Esophagus (tissue), 2 donors: ENCODE measurements at regions not wholly inside any gene's neighbourhood (a gene's known extent, or its start where the extent isn't known, plus 50 kb on each side); places are given as distances from the start of the nearest gene placed in this dataset.

ENCODE experiments used
- H3K27ac ChIP-seq, 2 donors: one replicate each; pipeline ENCODE4 v1.5.1; 2013; ENCODE audit warnings: low read depth in 2 of 2, mild to moderate bottlenecking in 2 of 2, inconsistent platforms in 1 of 2, low read length in 1 of 2, moderate library complexity in 1 of 2
- H3K27me3 ChIP-seq, 2 donors: one replicate each; pipeline ENCODE4 v1.6.1; 2013; ENCODE audit warnings: low read length in 2 of 2, control low read depth in 1 of 2, mild to moderate bottlenecking in 1 of 2; ENCODE audit not compliant: insufficient read depth in 2 of 2, control insufficient read depth in 1 of 2
- H3K36me3 ChIP-seq, 2 donors: one replicate each; pipeline ENCODE4 v1.6.1; 2013; ENCODE audit warnings: low read length in 1 of 2; ENCODE audit not compliant: control insufficient read depth in 2 of 2, insufficient read depth in 2 of 2
- H3K4me1 ChIP-seq, 2 donors: one replicate each; pipeline ENCODE4 v1.6.1; 2013; ENCODE audit warnings: low read length in 1 of 2; ENCODE audit not compliant: control insufficient read depth in 2 of 2, insufficient read depth in 2 of 2
- H3K4me3 ChIP-seq, 2 donors: one replicate each; pipeline ENCODE4 v1.5.1; 2013; ENCODE audit warnings: low read length in 2 of 2, mild to moderate bottlenecking in 2 of 2, low read depth in 1 of 2, moderate library complexity in 1 of 2
- H3K9me3 ChIP-seq, 2 donors: one replicate each; pipeline ENCODE4 v1.6.1; 2013; ENCODE audit warnings: mild to moderate bottlenecking in 2 of 2, low read depth in 1 of 2, low read length in 1 of 2, moderate library complexity in 1 of 2; ENCODE audit not compliant: control insufficient read depth in 2 of 2, insufficient read depth in 1 of 2
- WGBS, 2 donors: extraction: QIAGEN DNeasy Blood & Tissue Kit; methylation state at CpG; one replicate each; pipeline ENCODE4 v1.1.7; 2013; 5-methylcytosine and 5-hydroxymethylcytosine counted together
- donor health status: healthy with polysubstance abuse.
- donor health status: Bipolar disorder and iron deficiency.

DNA sequence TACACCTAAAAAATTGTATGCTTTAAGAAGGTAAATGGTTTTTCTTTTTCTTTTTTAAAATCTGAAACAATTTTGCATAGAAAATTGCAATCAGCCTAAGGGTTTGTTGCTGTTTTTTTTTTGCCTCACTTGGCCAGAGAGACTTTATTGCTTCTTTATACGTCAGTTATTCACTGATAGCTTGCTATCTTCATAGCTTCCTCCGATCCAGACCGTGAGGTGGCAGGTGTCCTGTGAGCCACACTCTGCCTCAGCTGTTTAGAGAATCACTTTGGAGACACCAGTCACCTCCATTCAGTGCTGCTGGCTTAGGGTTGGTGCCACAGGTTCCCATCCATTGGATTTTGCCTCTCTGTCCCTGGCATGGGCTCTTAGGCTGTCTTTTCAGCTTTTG is 68.0 kb downstream of the HHEX start:
- Histone ChIP-seq H3K27me3 (no peaks in the 10 kb centered on the region), H3K27ac (peak overlapping the region; percentile 40 to 69)
- 72 to 78% methylated on average over 3 of the region's 3 CpGs for WGBS, 2 donors

GRCh38 chr10:92758594-92758993 is 68.8 kb downstream of the HHEX start:
- WGBS, 2 donors: 80 to 95% methylated on average over 1 of the region's 1 CpG
- H3K4me3 ChIP-seq: no peak overlapping the region
- H3K4me1 ChIP-seq: no peaks in the 10 kb centered on the region
- H3K36me3 ChIP-seq: no peaks in the 10 kb centered on the region
- no peaks in the 10 kb centered on the region for H3K27me3 ChIP-seq
- H3K9me3 ChIP-seq: no peaks in the 10 kb centered on the region
- no peak overlapping the region for H3K27ac ChIP-seq

More for the DNA sequence above, 68.0 kb downstream of the HHEX start:
- Histone ChIP-seq H3K4me1 (no peaks in the 10 kb centered on the region), H3K4me3 (no peak overlapping the region), H3K9me3 (no peaks in the 10 kb centered on the region), H3K36me3 (no peaks in the 10 kb centered on the region)

DNA sequence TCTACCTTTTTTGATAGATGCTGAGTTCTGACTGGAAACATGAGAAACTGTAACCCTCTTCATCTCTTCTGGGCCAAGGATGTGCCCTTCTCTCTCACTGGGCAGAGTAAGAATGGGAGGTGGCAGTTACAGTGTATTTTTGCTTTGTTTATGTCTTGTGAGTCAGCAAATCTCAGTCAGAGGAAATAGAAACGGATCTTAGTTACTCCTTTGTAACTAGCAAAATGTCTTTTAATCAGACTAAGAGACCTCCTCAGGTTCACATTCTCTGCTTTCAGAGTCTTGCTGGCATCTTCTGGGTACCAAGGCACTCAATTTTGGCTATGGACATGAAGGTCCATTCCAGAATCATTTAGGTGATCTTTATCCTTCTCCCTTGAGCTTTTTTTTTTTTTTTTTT is 70.9 kb downstream of the HHEX start:
- Histone ChIP-seq H3K4me3 (no peak overlapping the region), H3K36me3 (no peaks in the 10 kb centered on the region), H3K4me1 (no peaks in the 10 kb centered on the region), H3K27me3 (no peaks in the 10 kb centered on the region), H3K9me3 (no peaks in the 10 kb centered on the region), H3K27ac (peak overlapping the region in 1 of 2 donors; percentile 53)
- 21 to 36% methylated on average over 1 of the region's 1 CpG for WGBS, 2 donors

GRCh38 chr10:92761571-92761970 is 71.8 kb downstream of the HHEX start:
- Histone ChIP-seq H3K36me3 (no peaks in the 10 kb centered on the region), H3K4me1 (no peaks in the 10 kb centered on the region), H3K9me3 (no peaks in the 10 kb centered on the region), H3K4me3 (no peak overlapping the region), H3K27me3 (no peaks in the 10 kb centered on the region), H3K27ac (no peak overlapping the region)
- WGBS, 2 donors: 87 to 90% methylated on average over 4 of the region's 4 CpGs

DNA sequence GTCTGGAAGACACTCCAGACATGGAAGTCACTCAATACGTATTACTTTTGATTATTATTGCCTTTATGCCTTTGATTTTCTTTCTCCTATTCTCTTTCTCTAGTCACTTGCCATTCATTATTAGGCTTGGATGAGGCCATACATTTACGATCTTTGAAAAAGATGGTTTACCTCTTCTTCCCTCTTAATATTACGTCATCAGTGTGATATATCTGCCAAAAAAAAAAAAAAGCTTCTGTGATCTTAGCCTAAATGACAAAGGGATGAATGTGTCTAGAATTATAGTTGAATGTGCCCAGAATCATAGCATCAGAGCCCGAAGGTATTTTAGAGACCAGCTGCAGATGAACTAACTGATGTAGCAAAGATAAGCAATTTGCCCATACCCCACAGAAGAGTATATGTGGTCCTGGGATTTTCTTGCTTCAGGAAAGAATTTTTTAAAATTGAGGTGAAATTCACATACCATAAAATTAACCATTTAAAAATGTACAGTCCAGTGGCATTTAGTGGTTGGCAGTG is 73.9 kb downstream of the HHEX start:
- Histone ChIP-seq H3K9me3 (no peaks in the 10 kb centered on the region), H3K27me3 (no peaks in the 10 kb centered on the region), H3K4me1 (no peaks in the 10 kb centered on the region), H3K36me3 (no peaks in the 10 kb centered on the region), H3K27ac (no peak overlapping the region), H3K4me3 (no peak overlapping the region)
- WGBS, 2 donors: 88 to 89% methylated on average over 4 of the region's 4 CpGs

DNA sequence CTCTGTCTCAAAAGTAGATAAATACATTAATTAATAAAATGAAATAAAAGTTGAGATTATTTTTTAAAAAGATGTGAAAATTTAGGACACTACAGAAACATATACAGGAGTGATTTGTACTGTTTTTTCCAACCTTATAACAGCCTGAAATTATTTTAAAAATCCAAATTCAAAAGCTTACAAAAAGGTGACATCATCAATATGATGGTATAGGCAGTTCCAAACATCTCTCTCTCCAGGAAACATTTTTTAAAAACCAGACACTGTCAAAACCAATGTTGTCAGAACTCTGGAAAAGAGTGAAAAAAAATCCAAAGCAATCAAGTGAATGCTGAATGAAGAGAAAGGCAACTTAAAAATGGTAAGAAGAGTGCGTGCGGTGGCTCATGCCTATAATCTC is 76.7 kb downstream of the HHEX start:
- H3K27ac ChIP-seq: no peak overlapping the region
- H3K4me3 ChIP-seq: no peak overlapping the region
- 98 to 99% methylated on average over 2 of the region's 2 CpGs for WGBS, 2 donors

DNA sequence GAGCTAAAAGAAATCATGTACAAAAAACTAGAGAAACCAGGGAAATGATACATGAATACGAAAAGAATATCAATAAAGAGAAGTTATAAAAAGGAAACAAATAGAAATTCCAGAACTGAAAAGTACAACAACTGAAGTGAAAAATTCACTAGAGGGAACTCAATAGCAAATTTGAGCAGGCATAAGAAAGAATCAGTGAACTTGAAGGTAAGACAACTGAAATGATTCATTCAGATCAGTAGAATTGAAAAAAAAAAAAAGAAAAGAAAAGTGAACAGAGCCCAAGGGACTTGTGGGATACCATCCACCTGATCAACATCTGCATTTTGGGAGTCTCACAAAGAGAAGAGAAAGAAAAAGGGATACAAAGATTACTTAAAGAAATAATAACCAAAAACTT is 78.3 kb downstream of the HHEX start:
- Histone ChIP-seq H3K9me3 (no peaks in the 10 kb centered on the region), H3K4me1 (no peaks in the 10 kb centered on the region), H3K27me3 (no peaks in the 10 kb centered on the region), H3K36me3 (no peaks in the 10 kb centered on the region), H3K4me3 (no peak overlapping the region), H3K27ac (no peak overlapping the region)
- WGBS, 2 donors: 88 to 92% methylated on average over 1 of the region's 1 CpG

More for the DNA sequence above, 76.7 kb downstream of the HHEX start:
- Histone ChIP-seq H3K36me3 (no peaks in the 10 kb centered on the region), H3K9me3 (no peaks in the 10 kb centered on the region), H3K27me3 (no peaks in the 10 kb centered on the region), H3K4me1 (no peaks in the 10 kb centered on the region)

DNA sequence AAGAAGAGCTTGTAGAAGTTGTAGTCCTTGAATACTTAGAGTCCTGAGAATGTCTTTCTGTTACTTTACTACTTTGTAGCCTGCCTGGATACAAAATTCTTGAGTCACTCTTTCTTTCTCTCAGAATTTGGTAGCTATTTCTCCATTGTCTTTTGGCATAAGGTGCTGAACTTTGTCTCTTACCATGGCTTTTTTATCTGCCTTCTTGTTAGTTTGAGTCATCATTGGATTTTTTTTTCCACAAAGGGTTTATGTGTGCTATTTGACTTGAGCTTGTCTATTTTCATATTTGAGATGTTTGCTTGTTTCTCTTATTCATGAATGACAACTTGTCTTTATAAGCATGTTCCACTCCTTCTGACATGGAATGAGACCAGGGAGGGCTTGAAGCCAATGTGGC is 74.5 kb upstream of the EXOC6 start:
- H3K27me3 ChIP-seq: no peaks in the 10 kb centered on the region
- no peaks in the 10 kb centered on the region for H3K4me1 ChIP-seq
- H3K9me3 ChIP-seq: no peaks in the 10 kb centered on the region

DNA sequence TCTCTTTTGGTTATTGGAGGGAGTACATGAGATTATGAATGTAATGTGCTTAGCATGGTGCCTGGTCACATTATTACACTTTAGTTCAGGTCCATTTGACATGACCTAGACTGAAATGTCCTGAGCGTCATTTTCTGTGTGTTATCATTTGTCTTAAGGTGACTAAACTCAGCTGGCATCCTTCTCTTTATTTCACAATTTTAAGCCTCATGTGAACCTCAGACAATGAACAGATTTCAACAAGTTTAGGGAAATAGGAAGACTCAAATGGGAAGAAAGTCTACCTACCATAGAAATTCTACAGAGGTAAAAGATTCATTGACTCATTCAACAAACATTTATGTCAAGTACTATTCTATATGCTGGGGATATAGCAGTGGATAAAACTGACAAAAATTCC is 70.2 kb upstream of the EXOC6 start:
- 65 to 79% methylated on average over 1 of the region's 1 CpG for WGBS, 2 donors
- Histone ChIP-seq H3K4me3 (no peak overlapping the region), H3K36me3 (no peaks in the 10 kb centered on the region)

More for the DNA sequence above, 74.5 kb upstream of the EXOC6 start:
- no peak overlapping the region for H3K27ac ChIP-seq
- no peak overlapping the region for H3K4me3 ChIP-seq
- H3K36me3 ChIP-seq: no peaks in the 10 kb centered on the region

DNA sequence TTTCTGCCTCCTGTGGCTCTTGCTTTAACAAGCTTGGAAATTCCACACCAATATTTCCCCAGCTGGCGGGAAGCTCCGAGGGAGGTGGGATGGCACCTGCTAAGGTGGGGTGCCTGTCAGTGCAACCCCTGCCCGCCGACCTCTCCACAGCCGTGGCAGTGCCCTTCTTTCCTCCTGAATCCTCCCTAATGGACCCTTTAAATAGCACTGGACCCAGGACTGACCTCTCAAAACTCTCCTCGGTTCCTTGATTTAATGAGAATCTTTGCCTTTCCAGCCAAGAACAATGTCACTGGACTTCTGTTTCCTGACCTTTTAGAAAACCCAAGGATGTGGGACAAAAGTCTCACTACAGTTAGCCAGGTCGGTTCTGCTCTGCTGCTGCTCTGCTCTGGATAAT is 63.2 kb upstream of the EXOC6 start:
- Histone ChIP-seq H3K27me3 (no peaks in the 10 kb centered on the region), H3K4me3 (no peak overlapping the region), H3K4me1 (no peaks in the 10 kb centered on the region), H3K9me3 (no peaks in the 10 kb centered on the region), H3K27ac (no peak overlapping the region), H3K36me3 (no peaks in the 10 kb centered on the region)
- 69 to 70% methylated on average over 7 of the region's 7 CpGs for WGBS, 2 donors

More for the DNA sequence above, 70.2 kb upstream of the EXOC6 start:
- Histone ChIP-seq H3K4me1 (no peaks in the 10 kb centered on the region), H3K27me3 (no peaks in the 10 kb centered on the region), H3K9me3 (no peaks in the 10 kb centered on the region), H3K27ac (no peak overlapping the region)
